T-helper 9 cell (primary cell): ENCODE measurements at regions not wholly inside any gene's neighbourhood (a gene's known extent, or its start where the extent isn't known, plus 50 kb on each side); places are given as distances from the start of the nearest gene placed in this dataset.
"Not testable (repeated sequence)": the region's sequence is repeated elsewhere in the genome, so short reads cannot be mapped to it uniquely, and the experiment has no call there.

Experiments used
- DNase-seq: peaks from one replicate; pipeline ENCODE4 v3.0.0-alpha.2; 2020

- DNase-seq = no peak
Observed at GRCh38 chr21:35274090-35274489, 225.0 kb upstream of the RUNX1 start.

GRCh38 chr21:35273333-35273732, 224.2 kb upstream of the RUNX1 start:
- DNase-seq = no peak

GRCh38 chr21:35271344-35272118, 222.4 kb upstream of the RUNX1 start:
- DNase-seq = not testable (repeated sequence)

- no peak for DNase-seq
Observed at GRCh38 chr21:35268817-35269216, 219.7 kb upstream of the RUNX1 start.

- no peak for DNase-seq
Observed at GRCh38 chr21:35268261-35268660, 219.2 kb upstream of the RUNX1 start.

- no peak for DNase-seq
Observed at GRCh38 chr21:35266546-35266945, 217.4 kb upstream of the RUNX1 start.

GRCh38 chr21:35265170-35265877, 216.2 kb upstream of the RUNX1 start:
- DNase-seq = no peak

GRCh38 chr21:35259457-35259856, 210.4 kb upstream of the RUNX1 start:
- DNase-seq = no peak

- no peak for DNase-seq
Observed at GRCh38 chr21:35258521-35258920, 209.4 kb upstream of the RUNX1 start.

GRCh38 chr21:35257413-35257812, 208.3 kb upstream of the RUNX1 start:
- DNase-seq = no peak

GRCh38 chr21:35256468-35256988, 207.4 kb upstream of the RUNX1 start:
- no peak for DNase-seq

- no peak for DNase-seq
Observed at GRCh38 chr21:35254765-35255138, 205.7 kb upstream of the RUNX1 start.

- DNase-seq = no peak
Observed at GRCh38 chr21:35254006-35254764, 205.1 kb upstream of the RUNX1 start.

- no peak for DNase-seq
Observed at GRCh38 chr21:35252831-35253230, 203.7 kb upstream of the RUNX1 start.

GRCh38 chr21:35249636-35250035, 200.5 kb upstream of the RUNX1 start:
- no peak for DNase-seq

- DNase-seq = no peak
Observed at GRCh38 chr21:35245879-35246278, 196.8 kb upstream of the RUNX1 start.

GRCh38 chr21:35244514-35244913, 195.4 kb upstream of the RUNX1 start:
- DNase-seq = no peak

- DNase-seq = no peak
Observed at GRCh38 chr21:35243171-35243570, 194.1 kb upstream of the RUNX1 start.

GRCh38 chr21:35239811-35240219, 190.7 kb upstream of the RUNX1 start:
- no peak for DNase-seq

GRCh38 chr21:35238119-35238518, 189.0 kb upstream of the RUNX1 start:
- no peak for DNase-seq

GRCh38 chr21:35237287-35237686, 188.2 kb upstream of the RUNX1 start:
- no peak for DNase-seq

- DNase-seq = no peak
Observed at GRCh38 chr21:35236090-35236489, 187.0 kb upstream of the RUNX1 start.

GRCh38 chr21:35234725-35235124, 185.6 kb upstream of the RUNX1 start:
- DNase-seq = no peak
